ENCODE measurements at regions not wholly inside any gene's neighbourhood (a gene's known extent, or its start where the extent isn't known, plus 50 kb on each side); places are given as distances from the start of the nearest gene placed in this dataset.

GRCh38 chr2:22079583-22079982 lies 955.8 kb downstream of the TDRD15 start:
- TF ChIP-seq CTCF (IDR thresholded peaks at IDR 0.05), result no peak
- TF ChIP-seq POLR2A (IDR thresholded peaks at IDR 0.05), result no peak
- TF ChIP-seq POLR2AphosphoS5 (IDR thresholded peaks at IDR 0.05), result no peak
